22Rv1 (cell line): ENCODE measurements at regions not wholly inside any gene's neighbourhood (a gene's known extent, or its start where the extent isn't known, plus 50 kb on each side); places are given as distances from the start of the nearest gene placed in this dataset.
"Not testable (repeated sequence)": the region's sequence is repeated elsewhere in the genome, so short reads cannot be mapped to it uniquely, and the experiment has no call there.

Experiments
- ZFX ChIP-seq: fragments of 450-650 bp; IDR thresholded peaks from 2 replicates; pipeline ENCODE4 v1.6.1; 2017; ENCODE audit warnings: antibody characterized with exemption, borderline replicate concordance
- TF ChIP-seq, protein P1 (sequence below): fragments of 450-650 bp; IDR thresholded peaks from 2 replicates; pipeline ENCODE4 v1.5.1; 2017; ENCODE audit warnings: mild to moderate bottlenecking

GRCh38 chr18:66375391-66375790 lies 228.5 kb downstream of the CDH19 start:
- TF ChIP-seq, protein P1, sequence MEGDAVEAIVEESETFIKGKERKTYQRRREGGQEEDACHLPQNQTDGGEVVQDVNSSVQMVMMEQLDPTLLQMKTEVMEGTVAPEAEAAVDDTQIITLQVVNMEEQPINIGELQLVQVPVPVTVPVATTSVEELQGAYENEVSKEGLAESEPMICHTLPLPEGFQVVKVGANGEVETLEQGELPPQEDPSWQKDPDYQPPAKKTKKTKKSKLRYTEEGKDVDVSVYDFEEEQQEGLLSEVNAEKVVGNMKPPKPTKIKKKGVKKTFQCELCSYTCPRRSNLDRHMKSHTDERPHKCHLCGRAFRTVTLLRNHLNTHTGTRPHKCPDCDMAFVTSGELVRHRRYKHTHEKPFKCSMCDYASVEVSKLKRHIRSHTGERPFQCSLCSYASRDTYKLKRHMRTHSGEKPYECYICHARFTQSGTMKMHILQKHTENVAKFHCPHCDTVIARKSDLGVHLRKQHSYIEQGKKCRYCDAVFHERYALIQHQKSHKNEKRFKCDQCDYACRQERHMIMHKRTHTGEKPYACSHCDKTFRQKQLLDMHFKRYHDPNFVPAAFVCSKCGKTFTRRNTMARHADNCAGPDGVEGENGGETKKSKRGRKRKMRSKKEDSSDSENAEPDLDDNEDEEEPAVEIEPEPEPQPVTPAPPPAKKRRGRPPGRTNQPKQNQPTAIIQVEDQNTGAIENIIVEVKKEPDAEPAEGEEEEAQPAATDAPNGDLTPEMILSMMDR: not testable (repeated sequence)
- not testable (repeated sequence) for TF ChIP-seq ZFX
